Erythroblast (primary cell): ENCODE measurements at regions not wholly inside any gene's neighbourhood (a gene's known extent, or its start where the extent isn't known, plus 50 kb on each side); places are given as distances from the start of the nearest gene placed in this dataset.

Source experiments
- GATA1 ChIP-seq: IDR thresholded peaks from 2 replicates; pipeline ENCODE4 v1.6.1; 2011; ENCODE audit warnings: low read depth, mild to moderate bottlenecking, control low read depth, low read length, moderate library complexity
- POLR2A ChIP-seq: IDR thresholded peaks from 2 replicates; pipeline ENCODE4 v1.6.1; 2011; ENCODE audit warnings: mild to moderate bottlenecking, low read length

- TF ChIP-seq POLR2A: no peak
- TF ChIP-seq GATA1: no peak
Measured at GRCh38 chr10:36885746-36886145, 239.7 kb upstream of the ANKRD30A start.
